ENCODE measurements at regions not wholly inside any gene's neighbourhood (a gene's known extent, or its start where the extent isn't known, plus 50 kb on each side); places are given as distances from the start of the nearest gene placed in this dataset.
"Not testable (repeated sequence)": the region's sequence is repeated elsewhere in the genome, so short reads cannot be mapped to it uniquely, and the experiment has no call there.

GRCh38 chr2:95654897-95655296 is 63.1 kb downstream of the TRIM43 start:
- DNase-seq (ENCODE audit: low read depth in 2 of 2), result not testable (repeated sequence)

DNA sequence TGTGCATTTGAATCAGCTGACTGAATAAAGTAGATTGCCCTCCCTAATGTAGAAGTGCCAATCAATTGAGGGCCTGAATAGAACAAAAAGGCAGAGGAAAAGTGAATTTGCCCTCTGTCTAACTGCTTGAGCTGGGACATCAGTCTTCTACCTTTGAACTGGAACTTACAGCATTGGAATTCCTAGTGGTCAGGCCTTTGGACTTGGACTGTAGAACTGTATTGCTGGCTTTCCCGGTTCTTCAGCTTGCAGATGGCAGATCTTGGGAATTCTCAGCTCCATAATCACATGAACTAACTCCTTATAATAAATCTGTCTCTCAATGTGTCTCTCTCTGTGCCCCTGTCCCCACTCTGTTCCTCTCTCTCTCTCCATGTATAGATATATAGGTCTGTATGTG is 64.8 kb downstream of the TRIM43 start:
- not testable (repeated sequence) for DNase-seq (ENCODE audit: low read depth in 2 of 2)

- not testable (repeated sequence) for DNase-seq (ENCODE audit: low read depth in 2 of 2)
These were observed 66.1 kb downstream of the TRIM43 start for GRCh38 chr2:95657937-95658336.

DNA sequence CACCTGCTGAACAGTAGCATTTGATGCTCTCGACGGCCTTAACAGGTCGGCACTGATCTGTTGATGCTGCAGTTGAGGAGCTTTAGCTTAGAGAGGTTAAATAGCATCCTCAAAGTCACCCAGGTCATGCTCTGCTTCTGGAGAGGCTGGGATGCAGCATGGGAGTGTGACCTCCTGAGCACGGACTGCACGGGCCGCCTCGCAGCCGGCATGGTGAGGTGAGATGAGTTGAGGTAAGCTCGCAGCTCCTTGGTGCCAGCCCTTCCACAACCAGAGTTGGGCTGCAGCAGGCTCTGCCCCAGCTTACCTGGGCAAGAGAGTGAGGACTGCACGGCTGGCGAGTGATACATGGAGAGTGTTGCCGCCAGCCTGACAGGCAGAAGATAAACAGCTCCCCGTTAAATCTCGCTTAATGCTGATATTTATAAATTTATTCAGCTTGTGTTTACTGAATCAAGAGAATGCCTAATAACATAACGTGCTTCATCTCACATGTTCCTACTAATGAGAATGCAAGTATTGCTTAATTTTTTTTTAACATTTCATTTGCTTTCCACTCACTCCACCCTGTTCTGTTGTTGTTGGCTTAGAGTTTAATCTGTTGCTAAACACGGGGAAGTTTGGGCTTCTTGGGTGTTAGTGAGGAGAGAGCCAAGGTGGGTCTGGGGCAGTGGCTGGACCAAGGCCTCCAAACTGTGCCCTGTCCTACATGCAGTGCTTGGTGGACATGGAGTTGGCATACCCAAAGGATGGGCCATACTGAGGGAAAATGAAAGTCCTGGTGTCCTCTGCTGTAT is 69.2 kb downstream of the TRIM43 start:
- DNase-seq (ENCODE audit: low read depth in 2 of 2), result not testable (repeated sequence)

DNA sequence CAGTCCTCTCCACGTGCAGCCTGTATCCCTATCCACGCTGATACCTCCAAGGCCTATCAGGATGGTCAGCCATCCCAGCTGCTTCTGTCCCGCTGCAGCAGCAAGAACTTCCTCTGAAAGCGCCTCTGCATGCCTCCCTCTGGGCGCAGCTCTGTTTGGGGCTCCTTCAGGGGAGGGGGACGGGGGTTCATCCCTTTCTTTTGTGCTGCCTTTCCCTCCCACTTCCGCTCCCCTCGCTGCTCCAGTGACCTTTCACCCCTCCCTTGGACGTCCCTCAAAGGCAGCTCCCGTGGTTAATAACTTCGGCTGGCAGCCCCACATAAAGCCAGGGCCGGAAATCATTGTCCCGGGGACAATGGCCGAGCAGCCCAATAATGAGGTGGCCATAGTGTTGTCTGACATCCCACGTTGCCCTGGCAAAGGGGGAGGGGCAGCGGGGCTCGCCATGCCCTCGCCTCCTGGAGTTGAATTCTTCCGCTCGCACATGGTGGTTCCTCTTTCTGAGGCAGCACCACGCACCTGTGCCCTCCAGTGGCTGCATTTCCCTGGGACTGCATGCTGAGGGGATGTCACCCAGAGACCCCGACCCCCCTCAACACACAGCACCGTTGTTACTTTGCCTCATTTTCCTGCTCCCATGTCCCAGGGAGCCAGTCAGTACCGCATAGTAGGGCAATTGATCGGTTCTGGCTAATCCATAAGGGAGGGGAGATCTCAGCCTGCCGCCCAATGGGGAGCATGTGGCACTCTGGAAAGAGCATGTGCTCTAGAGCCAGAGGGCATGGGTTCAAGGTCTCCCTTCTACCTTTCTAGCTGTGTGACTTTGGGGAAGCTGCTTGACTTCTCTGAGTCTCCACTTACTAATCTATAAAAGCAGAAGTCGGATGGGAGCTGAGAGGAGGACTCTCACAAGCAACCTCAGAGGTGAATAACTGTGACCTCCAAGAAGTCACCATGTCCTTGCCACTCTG is 72.0 kb downstream of the TRIM43 start:
- DNase-seq (ENCODE audit: low read depth in 2 of 2), result not testable (repeated sequence)

- not testable (repeated sequence) for DNase-seq (ENCODE audit: low read depth in 2 of 2)
These were observed 74.8 kb downstream of the TRIM43 start for GRCh38 chr2:95666636-95667035.

GRCh38 chr2:95667480-95667879 is 75.7 kb downstream of the TRIM43 start:
- no peak for DNase-seq (ENCODE audit: low read depth in 2 of 2)

GRCh38 chr2:95668934-95669333 is 77.1 kb downstream of the TRIM43 start:
- DNase-seq (ENCODE audit: low read depth in 2 of 2), result not testable (repeated sequence)

- no peak for DNase-seq (ENCODE audit: low read depth in 2 of 2)
These were observed 77.7 kb downstream of the TRIM43 start for GRCh38 chr2:95669441-95669991.

GRCh38 chr2:95670167-95670566 is 78.4 kb downstream of the TRIM43 start:
- no peak for DNase-seq (ENCODE audit: low read depth in 2 of 2)

- DNase-seq (ENCODE audit: low read depth in 2 of 2), result no peak
These were observed 78.9 kb downstream of the TRIM43 start for GRCh38 chr2:95670686-95671085.

DNA sequence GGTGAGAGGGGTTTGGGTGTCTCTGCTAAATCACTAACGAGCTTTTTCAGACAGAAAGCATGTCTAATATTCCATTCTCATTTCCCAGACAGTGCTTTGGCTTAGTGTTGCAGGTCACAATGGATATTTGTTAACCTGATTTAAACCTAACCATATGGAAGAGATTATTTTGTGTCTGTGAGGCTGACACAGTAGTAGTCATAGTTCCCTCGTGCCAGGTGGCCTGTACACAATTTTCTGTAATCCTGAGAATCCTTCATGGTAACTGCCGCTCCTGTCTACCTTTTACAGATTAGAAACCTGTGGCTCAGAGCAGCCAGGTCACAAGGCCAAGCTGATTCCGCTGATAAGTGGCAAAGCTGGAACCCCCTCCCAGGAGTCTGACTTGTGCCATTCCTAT is 79.4 kb downstream of the TRIM43 start:
- DNase-seq (ENCODE audit: low read depth in 2 of 2), result not testable (repeated sequence)

DNA sequence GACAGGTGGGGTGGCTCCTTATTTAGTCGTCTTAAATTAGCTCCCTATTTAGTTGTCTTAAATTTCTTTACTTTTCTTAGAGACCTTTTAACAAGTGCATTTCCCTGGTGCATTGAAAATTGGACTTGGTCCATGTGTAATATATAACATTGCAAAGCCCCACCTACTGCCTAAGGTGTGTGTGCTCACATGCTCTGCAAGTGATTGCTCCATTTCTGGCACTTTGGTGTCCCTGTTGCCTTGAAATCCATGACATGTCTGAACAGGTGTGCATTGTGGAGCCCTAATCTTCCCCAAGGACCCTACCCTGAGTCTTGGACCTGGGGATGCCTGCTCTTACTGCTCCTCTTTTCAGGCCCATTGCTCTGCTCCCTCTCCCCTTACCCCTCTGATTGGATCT is 80.2 kb downstream of the TRIM43 start:
- not testable (repeated sequence) for DNase-seq (ENCODE audit: low read depth in 2 of 2)

- DNase-seq (ENCODE audit: low read depth in 2 of 2), result not testable (repeated sequence)
These were observed 80.7 kb downstream of the TRIM43 start for GRCh38 chr2:95672500-95672899.

DNA sequence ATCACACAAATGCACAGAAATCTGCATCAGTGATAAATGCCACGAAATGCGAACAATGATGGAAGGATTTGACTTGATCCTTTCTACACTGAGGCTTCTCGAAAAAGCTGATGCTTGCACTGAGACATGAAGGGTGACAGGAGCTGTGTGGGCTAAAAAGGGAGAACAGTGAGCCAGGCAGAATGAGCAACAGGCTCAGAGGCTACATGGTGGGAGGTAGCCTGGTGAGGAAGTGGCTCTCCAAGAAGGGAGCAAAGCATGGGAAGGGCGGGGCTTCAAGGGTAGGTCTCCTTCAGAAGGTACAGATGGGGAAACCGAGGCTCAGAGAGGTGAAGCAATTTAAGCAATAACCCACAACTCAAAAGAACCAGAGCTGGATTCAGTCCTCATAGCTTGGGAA is 82.4 kb downstream of the TRIM43 start:
- DNase-seq (ENCODE audit: low read depth in 2 of 2), result no peak

- DNase-seq (ENCODE audit: low read depth in 2 of 2), result not testable (repeated sequence)
These were observed 84.8 kb downstream of the TRIM43 start for GRCh38 chr2:95676573-95676972.

GRCh38 chr2:95677346-95677745 is 85.5 kb downstream of the TRIM43 start:
- no peak for DNase-seq (ENCODE audit: low read depth in 2 of 2)

DNA sequence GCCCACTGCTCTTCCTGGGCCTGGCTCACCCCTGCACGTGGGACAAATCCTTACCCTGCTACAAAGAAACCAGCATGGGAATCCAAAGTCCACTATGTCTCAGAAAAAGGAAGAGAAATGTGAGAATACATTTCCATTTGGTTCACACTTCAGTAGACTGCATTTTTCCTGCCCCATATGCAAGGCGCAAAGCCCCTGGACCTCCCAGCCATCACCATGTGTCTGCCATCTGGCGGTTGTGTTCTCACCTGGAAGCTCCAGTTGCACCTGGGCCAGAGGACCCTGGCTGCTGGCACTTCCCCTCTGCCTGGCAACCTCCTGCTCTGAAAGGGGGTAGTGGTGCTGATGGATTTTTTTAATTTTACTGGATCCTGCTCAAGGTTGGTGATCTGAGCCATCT is 86.0 kb downstream of the TRIM43 start:
- DNase-seq (ENCODE audit: low read depth in 2 of 2), result not testable (repeated sequence)

DNA sequence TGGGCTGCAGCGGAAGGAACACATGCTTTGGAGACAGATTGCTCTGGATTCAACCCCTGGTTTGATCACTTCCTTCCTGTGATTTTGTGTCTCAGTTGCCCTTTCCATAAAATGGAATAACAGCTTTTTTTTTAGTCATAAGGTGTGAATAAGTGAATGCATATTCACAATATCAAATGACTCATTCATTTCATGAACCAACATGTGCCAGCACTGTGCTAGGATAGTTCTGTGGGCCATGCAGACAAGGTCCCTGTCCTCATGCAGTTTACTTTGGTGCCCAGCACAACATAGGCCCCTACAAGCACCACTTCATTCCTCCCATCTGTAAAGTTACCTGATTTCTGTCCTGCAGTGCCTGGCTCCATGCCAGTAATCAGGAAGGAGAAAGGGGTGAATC is 89.4 kb downstream of the TRIM43 start:
- not testable (repeated sequence) for DNase-seq (ENCODE audit: low read depth in 2 of 2)

DNA sequence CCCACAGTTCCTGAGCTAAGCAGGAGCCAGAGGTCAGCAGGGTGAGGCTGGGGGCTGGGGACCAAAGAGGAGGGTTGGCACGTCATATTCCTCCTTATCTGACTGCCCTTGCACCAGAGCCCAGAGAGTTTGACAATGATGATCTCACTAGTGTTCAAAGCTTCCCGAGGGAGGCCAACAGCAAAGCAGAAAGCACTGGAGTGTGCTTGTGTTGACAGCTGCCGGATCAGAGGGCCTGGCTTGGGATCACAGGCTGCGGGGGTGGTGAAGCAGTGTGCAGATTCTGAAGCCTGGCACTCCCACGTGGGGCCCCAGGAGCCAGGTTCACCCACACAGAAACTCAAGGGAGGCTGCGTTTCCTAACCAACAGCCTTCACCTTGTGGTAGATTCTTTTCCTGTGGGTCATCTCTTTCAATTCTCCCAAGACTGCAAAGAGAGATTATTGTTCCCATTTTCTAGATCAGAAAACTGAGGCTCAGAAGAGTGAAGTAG is 89.8 kb downstream of the TRIM43 start:
- not testable (repeated sequence) for DNase-seq (ENCODE audit: low read depth in 2 of 2)

GRCh38 chr2:95682889-95683517 is 91.2 kb downstream of the TRIM43 start:
- DNase-seq (ENCODE audit: low read depth in 2 of 2), result not testable (repeated sequence)

All from dermis microvascular lymphatic vessel endothelial cell (primary cell).